Panc1 (cell line): ENCODE measurements at regions not wholly inside any gene's neighbourhood (a gene's known extent, or its start where the extent isn't known, plus 50 kb on each side); places are given as distances from the start of the nearest gene placed in this dataset.

Source experiments
- ATAC-seq: fragments of 200-7000 bp; cut with Tn5 transposase; 2 replicates; pipeline ENCODE4 v1.9.1; 2020; ENCODE audit warnings: mild to moderate bottlenecking, moderate library complexity
- BruUV-seq: library from RNA; stranded (reverse); fragments of 400-500 nt; replicated peaks from 2 replicates; lab custom pipeline; 2021; lab: Mats Ljungman, UMichigan
- CTCF ChIA-PET: fragments of 300-600 bp; sonication (Branson Sonifier 250); formaldehyde crosslinking; loops from one replicate; lab custom pipeline; 2022; ENCODE audit warnings: antibody characterized with exemption; lab: Charles Lee
- POLR2A ChIA-PET: fragments of 300-600 bp; sonication (Branson Sonifier 250); formaldehyde crosslinking; loops from one replicate; lab custom pipeline; 2022; ENCODE audit warnings: antibody characterized with exemption; lab: Charles Lee
- DNase-seq: peaks from one replicate; pipeline ENCODE4 v3.0.0-alpha.2; 2010; ENCODE audit warnings: low read depth, low spot score
- H3K27ac ChIP-seq: 2 replicates; pipeline ENCODE4 v1.5.1; 2011; ENCODE audit warnings: mild to moderate bottlenecking, low read length, inconsistent platforms
- H3K27me3 ChIP-seq: fragments of 200-500 bp; sonication (Bioruptor generic); 2 replicates; pipeline ENCODE4 v1.6.0; 2014; ENCODE audit warnings: low read length, inconsistent platforms; ENCODE audit not compliant: control insufficient read depth, insufficient read depth
- H3K36me3 ChIP-seq: fragments of 200-500 bp; sonication (Bioruptor generic); 2 replicates; pipeline ENCODE4 v1.5.1; 2014; ENCODE audit warnings: inconsistent platforms, mild to moderate bottlenecking, low read length, moderate library complexity; ENCODE audit not compliant: control insufficient read depth, insufficient read depth
- H3K4me1 ChIP-seq: 2 replicates; pipeline ENCODE4 v1.5.1; 2011; ENCODE audit warnings: inconsistent platforms, mild to moderate bottlenecking, low read length, moderate library complexity; ENCODE audit not compliant: control insufficient read depth, insufficient read depth
- H3K4me3 ChIP-seq, 2 experiments: 2 replicates each; pipeline ENCODE4 v1.5.1; 2011 to 2012; ENCODE audit warnings: low read depth in 2 of 2, low read length in 2 of 2, mild to moderate bottlenecking in 2 of 2, inconsistent platforms in 1 of 2, moderate library complexity in 1 of 2
- H3K9me3 ChIP-seq: fragments of 200-500 bp; sonication (Bioruptor generic); 2 replicates; pipeline ENCODE4 v1.5.1; 2014; ENCODE audit warnings: low read depth, mild to moderate bottlenecking, inconsistent platforms, low read length, moderate library complexity; ENCODE audit not compliant: control insufficient read depth, insufficient read depth
- POLR2AphosphoS5 ChIP-seq: IDR thresholded peaks from 2 replicates; pipeline ENCODE4 v1.6.1; 2012; ENCODE audit warnings: mild to moderate bottlenecking, low read depth, low read length, moderate library complexity
- SIN3A ChIP-seq: IDR thresholded peaks from 2 replicates; pipeline ENCODE4 v1.6.1; 2012; ENCODE audit warnings: low read depth, mild to moderate bottlenecking, low read length, moderate library complexity, borderline replicate concordance; ENCODE audit not compliant: insufficient read depth
- TCF7L2 ChIP-seq: IDR thresholded peaks from 2 replicates; pipeline ENCODE4 v1.6.1; 2011; ENCODE audit warnings: mild to moderate bottlenecking, low read depth, low read length, inconsistent platforms
- in situ Hi-C: cut with HindIII; loops from 2 replicates; pipeline ENCODE4 v1.10.0; 2016; ENCODE audit warnings: low sequenced_read_pairs, low pct_unique_long_range_greater_than_20kb
- intact Hi-C: fragments of 100-400 bp; cut with micrococcal nuclease; formaldehyde crosslinking; loops from one replicate; pipeline ENCODE4 v1.10.0; 2022; ENCODE audit not compliant: unreplicated experiment
- TF ChIP-seq, protein P1 (sequence below), 2 experiments: IDR thresholded peaks; 2 replicates each; pipeline ENCODE4 v1.6.1; 2011 to 2012; ENCODE audit warnings: low read depth in 2 of 2, control low read depth in 1 of 2, low read length in 1 of 2, mild to moderate bottlenecking in 1 of 2, moderate library complexity in 1 of 2; ENCODE audit not compliant: insufficient read depth in 1 of 2
- TF ChIP-seq, protein P2 (sequence below): fragments of 450-650 bp; IDR thresholded peaks from 2 replicates; pipeline ENCODE4 v1.5.1; 2017; ENCODE audit warnings: mild to moderate bottlenecking

DNA sequence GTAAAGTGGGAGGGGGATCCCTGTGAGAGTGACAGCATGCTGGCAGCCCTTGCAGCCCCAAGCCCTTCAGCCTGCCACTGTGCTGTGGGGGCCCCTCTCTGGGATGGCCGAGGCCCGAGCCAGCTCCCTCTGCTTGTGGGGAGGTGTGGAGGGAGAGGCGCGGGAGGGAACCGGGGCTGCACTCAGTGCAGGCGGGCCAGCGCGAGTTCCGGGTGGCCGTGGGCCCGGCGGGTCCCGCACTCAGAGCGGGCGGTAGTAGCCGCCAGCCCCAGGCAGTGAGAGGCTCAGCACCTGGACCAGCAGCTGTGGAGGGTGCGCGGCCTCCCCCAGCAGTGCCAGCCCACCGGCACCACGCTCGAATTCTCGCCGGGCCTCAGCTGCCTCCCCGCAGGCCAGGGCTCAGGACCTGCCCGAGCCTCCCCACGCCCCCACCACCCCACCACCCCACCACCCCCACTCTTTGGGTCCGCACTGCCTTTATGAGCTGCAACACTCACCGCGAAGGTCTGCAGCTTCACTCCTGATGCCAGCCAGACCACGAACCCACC is 208.1 kb downstream of the CDH19 start:
- TF ChIP-seq, protein P1, sequence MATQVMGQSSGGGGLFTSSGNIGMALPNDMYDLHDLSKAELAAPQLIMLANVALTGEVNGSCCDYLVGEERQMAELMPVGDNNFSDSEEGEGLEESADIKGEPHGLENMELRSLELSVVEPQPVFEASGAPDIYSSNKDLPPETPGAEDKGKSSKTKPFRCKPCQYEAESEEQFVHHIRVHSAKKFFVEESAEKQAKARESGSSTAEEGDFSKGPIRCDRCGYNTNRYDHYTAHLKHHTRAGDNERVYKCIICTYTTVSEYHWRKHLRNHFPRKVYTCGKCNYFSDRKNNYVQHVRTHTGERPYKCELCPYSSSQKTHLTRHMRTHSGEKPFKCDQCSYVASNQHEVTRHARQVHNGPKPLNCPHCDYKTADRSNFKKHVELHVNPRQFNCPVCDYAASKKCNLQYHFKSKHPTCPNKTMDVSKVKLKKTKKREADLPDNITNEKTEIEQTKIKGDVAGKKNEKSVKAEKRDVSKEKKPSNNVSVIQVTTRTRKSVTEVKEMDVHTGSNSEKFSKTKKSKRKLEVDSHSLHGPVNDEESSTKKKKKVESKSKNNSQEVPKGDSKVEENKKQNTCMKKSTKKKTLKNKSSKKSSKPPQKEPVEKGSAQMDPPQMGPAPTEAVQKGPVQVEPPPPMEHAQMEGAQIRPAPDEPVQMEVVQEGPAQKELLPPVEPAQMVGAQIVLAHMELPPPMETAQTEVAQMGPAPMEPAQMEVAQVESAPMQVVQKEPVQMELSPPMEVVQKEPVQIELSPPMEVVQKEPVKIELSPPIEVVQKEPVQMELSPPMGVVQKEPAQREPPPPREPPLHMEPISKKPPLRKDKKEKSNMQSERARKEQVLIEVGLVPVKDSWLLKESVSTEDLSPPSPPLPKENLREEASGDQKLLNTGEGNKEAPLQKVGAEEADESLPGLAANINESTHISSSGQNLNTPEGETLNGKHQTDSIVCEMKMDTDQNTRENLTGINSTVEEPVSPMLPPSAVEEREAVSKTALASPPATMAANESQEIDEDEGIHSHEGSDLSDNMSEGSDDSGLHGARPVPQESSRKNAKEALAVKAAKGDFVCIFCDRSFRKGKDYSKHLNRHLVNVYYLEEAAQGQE (IDR thresholded peaks at IDR 0.05; ENCODE audit: insufficient read depth in 1 of 2, low read depth in 2 of 2, low read length in 1 of 2), result no peak
- no peak for TF ChIP-seq SIN3A
- TF ChIP-seq TCF7L2, result no peak
- TF ChIP-seq, protein P2, sequence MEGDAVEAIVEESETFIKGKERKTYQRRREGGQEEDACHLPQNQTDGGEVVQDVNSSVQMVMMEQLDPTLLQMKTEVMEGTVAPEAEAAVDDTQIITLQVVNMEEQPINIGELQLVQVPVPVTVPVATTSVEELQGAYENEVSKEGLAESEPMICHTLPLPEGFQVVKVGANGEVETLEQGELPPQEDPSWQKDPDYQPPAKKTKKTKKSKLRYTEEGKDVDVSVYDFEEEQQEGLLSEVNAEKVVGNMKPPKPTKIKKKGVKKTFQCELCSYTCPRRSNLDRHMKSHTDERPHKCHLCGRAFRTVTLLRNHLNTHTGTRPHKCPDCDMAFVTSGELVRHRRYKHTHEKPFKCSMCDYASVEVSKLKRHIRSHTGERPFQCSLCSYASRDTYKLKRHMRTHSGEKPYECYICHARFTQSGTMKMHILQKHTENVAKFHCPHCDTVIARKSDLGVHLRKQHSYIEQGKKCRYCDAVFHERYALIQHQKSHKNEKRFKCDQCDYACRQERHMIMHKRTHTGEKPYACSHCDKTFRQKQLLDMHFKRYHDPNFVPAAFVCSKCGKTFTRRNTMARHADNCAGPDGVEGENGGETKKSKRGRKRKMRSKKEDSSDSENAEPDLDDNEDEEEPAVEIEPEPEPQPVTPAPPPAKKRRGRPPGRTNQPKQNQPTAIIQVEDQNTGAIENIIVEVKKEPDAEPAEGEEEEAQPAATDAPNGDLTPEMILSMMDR, result no peak
- TF ChIP-seq POLR2AphosphoS5, result no peak
- ATAC-seq (no peak), DNase-seq (no peak)
- intact Hi-C loops, result no loop called here
- no TSS peak for BruUV-seq
- in situ Hi-C loops, result no loop called here
- Histone ChIP-seq H3K4me3 (no peak overlapping the region), H3K36me3 (no peaks in the 10 kb centered on the region), H3K4me1 (no peaks in the 10 kb centered on the region), H3K9me3 (no peaks in the 10 kb centered on the region), H3K27me3 (no peaks in the 10 kb centered on the region), H3K27ac (no peak overlapping the region)
- POLR2A ChIA-PET, result no interaction called here
- CTCF ChIA-PET, result no interaction called here

DNA sequence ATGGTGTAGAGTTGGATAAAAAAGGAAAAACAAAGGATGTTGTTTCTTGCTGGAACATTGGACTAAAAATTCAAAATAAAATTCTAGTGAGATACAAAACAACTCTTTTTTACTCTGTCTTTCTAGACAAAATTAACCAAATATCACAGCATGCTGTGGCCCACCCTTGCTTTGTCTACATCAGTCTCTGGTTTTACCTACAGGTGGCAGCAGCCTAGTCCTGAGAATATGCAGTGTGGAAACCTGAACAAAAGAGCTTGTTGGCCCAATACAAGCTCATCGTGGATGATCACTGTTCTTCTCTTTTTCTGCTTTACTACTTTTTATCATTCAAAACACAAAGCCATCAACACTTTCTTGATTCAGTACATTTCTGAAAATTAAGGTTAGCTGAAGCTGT is 210.4 kb downstream of the CDH19 start:
- BruUV-seq, result no TSS peak
- Histone ChIP-seq H3K27ac (no peak overlapping the region), H3K4me3 (no peak overlapping the region), H3K27me3 (no peaks in the 10 kb centered on the region), H3K9me3 (no peaks in the 10 kb centered on the region), H3K4me1 (no peaks in the 10 kb centered on the region), H3K36me3 (no peaks in the 10 kb centered on the region)
- DNase-seq, result no peak
- ChIA-PET CTCF (no interaction called here), POLR2A (no interaction called here)
- ATAC-seq, result no peak
- intact Hi-C loops, result no loop called here
- in situ Hi-C loops, result no loop called here
- TF ChIP-seq TCF7L2 (no peak), SIN3A (no peak), POLR2AphosphoS5 (no peak)
- TF ChIP-seq, protein P2, result no peak
- TF ChIP-seq, protein P1 (IDR thresholded peaks at IDR 0.05; ENCODE audit: insufficient read depth in 1 of 2, low read depth in 2 of 2, low read length in 1 of 2), result no peak
